OCI-LY7 (cell line): ENCODE measurements at regions not wholly inside any gene's neighbourhood (a gene's known extent, or its start where the extent isn't known, plus 50 kb on each side); places are given as distances from the start of the nearest gene placed in this dataset.

Experiments
- BruUV-seq: library from RNA; stranded (reverse); fragments of 400-500 nt; replicated peaks from 2 replicates; lab custom pipeline; 2021; lab: Mats Ljungman, UMichigan
- CTCF ChIA-PET: fragments of 300-600 bp; sonication (Branson Sonifier 250); formaldehyde crosslinking; loops from one replicate; lab custom pipeline; 2022; ENCODE audit warnings: antibody characterized with exemption; ENCODE audit not compliant: unreplicated experiment; lab: Charles Lee
- POLR2A ChIA-PET: fragments of 300-600 bp; sonication (Branson Sonifier 250); formaldehyde crosslinking; loops from one replicate; lab custom pipeline; 2022; ENCODE audit warnings: antibody characterized with exemption; lab: Charles Lee
- DNase-seq: peaks from one replicate; pipeline ENCODE4 v3.0.0-alpha.2; 2015; ENCODE audit warnings: low spot score
- H2AFZ ChIP-seq: fragments of 200-600 bp; sonication (generic), shearing (Covaris generic); 2 replicates; pipeline ENCODE4 v1.6.1; 2014; ENCODE audit warnings: mild to moderate bottlenecking, antibody characterized with exemption, low read length, moderate library complexity
- H3K27ac ChIP-seq: fragments of 200-600 bp; sonication (generic); 2 replicates; pipeline ENCODE4 v1.5.1; 2014; ENCODE audit warnings: mixed run types, low read depth, mild to moderate bottlenecking, moderate library complexity, low read length, inconsistent platforms; ENCODE audit not compliant: poor library complexity, severe bottlenecking
- H3K36me3 ChIP-seq: fragments of 200-600 bp; sonication (generic); 2 replicates; pipeline ENCODE4 v1.6.1; 2014; ENCODE audit warnings: mild to moderate bottlenecking, antibody characterized with exemption, low read length, moderate library complexity, mixed read lengths; ENCODE audit not compliant: insufficient read depth
- H3K4me1 ChIP-seq: fragments of 200-600 bp; sonication (generic); 2 replicates; pipeline ENCODE4 v1.5.1; 2014; ENCODE audit warnings: mild to moderate bottlenecking, low read length; ENCODE audit not compliant: insufficient read depth, poor library complexity, severe bottlenecking
- H3K4me2 ChIP-seq: fragments of 200-600 bp; sonication (generic); 2 replicates; pipeline ENCODE4 v1.6.1; 2014; ENCODE audit warnings: mild to moderate bottlenecking, low read length
- H3K4me3 ChIP-seq: fragments of 200-600 bp; sonication (generic); 2 replicates; pipeline ENCODE4 v1.5.1; 2014; ENCODE audit warnings: mild to moderate bottlenecking, low read depth, low read length; ENCODE audit not compliant: poor library complexity, severe bottlenecking
- H3K79me2 ChIP-seq: fragments of 200-600 bp; sonication (generic); 2 replicates; pipeline ENCODE4 v1.6.1; 2016; ENCODE audit warnings: low read depth, mild to moderate bottlenecking, low read length, moderate library complexity, mixed read lengths; ENCODE audit not compliant: insufficient read depth
- H3K9me2 ChIP-seq: fragments of 200-600 bp; sonication (generic); 2 replicates; pipeline ENCODE4 v1.6.1; 2016; ENCODE audit warnings: mild to moderate bottlenecking, low read length, mixed read lengths; ENCODE audit not compliant: insufficient read depth
- H3K9me3 ChIP-seq: fragments of 200-600 bp; sonication (generic); 2 replicates; pipeline ENCODE4 v1.6.1; 2014; ENCODE audit warnings: mild to moderate bottlenecking, mixed run types, low read length, mixed read lengths
- H4K20me1 ChIP-seq: fragments of 200-600 bp; sonication (generic); 2 replicates; pipeline ENCODE4 v1.6.1; 2014; ENCODE audit warnings: mild to moderate bottlenecking, antibody characterized with exemption, low read length, moderate library complexity, mixed read lengths; ENCODE audit not compliant: insufficient read depth
- EZH2phosphoT487 ChIP-seq: fragments of 200-600 bp; sonication (generic); IDR thresholded peaks from 2 replicates; pipeline ENCODE4 v1.6.1; 2018; ENCODE audit warnings: low read depth, borderline replicate concordance, mild to moderate bottlenecking, mixed run types, antibody characterized with exemption, low read length, moderate library complexity, mixed read lengths
- intact Hi-C: fragments of 100-400 bp; cut with micrococcal nuclease; formaldehyde crosslinking; loops from one replicate; pipeline ENCODE4 v1.10.0; 2022; ENCODE audit not compliant: unreplicated experiment
- TF ChIP-seq, protein P1 (sequence below): fragments of 200-600 bp; sonication (generic); conservative IDR thresholded peaks from 2 replicates; pipeline ENCODE4 v1.5.1; 2014; ENCODE audit warnings: mild to moderate bottlenecking, antibody characterized with exemption, low read length, moderate library complexity, mixed read lengths

DNA sequence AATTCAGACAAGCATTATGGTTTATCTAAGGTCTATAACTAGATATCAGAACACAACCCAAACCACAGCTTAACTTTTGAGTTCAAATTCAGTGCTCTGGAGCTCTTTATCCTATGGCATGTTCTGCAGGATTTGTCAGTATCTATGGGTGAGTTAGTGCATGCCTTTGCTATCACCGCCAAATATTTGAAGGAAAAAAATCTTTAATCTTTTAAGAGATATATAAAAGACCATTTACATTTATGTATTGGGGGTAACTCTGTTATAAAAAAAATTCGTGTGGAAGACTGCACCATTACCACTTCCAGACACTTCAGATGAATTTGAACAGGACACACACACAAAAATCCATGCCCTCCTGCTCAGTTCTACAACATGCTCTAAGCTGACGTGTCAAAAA, 313.5 kb upstream of the CHORDC1 start:
- Histone ChIP-seq H4K20me1 (no peaks in the 10 kb centered on the region), H2AFZ (no peak overlapping the region), H3K4me3 (no peak overlapping the region), H3K79me2 (no peaks in the 10 kb centered on the region), H3K9me3 (no peaks in the 10 kb centered on the region), H3K36me3 (no peaks in the 10 kb centered on the region), H3K27ac (no peak overlapping the region), H3K4me2 (no peak overlapping the region), H3K4me1 (no peaks in the 10 kb centered on the region), H3K9me2 (no peaks in the 10 kb centered on the region)
- ChIA-PET CTCF (no interaction called here), POLR2A (no interaction called here)
- no peak for TF ChIP-seq EZH2phosphoT487
- TF ChIP-seq, protein P1, sequence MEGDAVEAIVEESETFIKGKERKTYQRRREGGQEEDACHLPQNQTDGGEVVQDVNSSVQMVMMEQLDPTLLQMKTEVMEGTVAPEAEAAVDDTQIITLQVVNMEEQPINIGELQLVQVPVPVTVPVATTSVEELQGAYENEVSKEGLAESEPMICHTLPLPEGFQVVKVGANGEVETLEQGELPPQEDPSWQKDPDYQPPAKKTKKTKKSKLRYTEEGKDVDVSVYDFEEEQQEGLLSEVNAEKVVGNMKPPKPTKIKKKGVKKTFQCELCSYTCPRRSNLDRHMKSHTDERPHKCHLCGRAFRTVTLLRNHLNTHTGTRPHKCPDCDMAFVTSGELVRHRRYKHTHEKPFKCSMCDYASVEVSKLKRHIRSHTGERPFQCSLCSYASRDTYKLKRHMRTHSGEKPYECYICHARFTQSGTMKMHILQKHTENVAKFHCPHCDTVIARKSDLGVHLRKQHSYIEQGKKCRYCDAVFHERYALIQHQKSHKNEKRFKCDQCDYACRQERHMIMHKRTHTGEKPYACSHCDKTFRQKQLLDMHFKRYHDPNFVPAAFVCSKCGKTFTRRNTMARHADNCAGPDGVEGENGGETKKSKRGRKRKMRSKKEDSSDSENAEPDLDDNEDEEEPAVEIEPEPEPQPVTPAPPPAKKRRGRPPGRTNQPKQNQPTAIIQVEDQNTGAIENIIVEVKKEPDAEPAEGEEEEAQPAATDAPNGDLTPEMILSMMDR = no peak
- intact Hi-C loops = no loop called here
- DNase-seq = no peak
- no TSS peak for BruUV-seq

DNA sequence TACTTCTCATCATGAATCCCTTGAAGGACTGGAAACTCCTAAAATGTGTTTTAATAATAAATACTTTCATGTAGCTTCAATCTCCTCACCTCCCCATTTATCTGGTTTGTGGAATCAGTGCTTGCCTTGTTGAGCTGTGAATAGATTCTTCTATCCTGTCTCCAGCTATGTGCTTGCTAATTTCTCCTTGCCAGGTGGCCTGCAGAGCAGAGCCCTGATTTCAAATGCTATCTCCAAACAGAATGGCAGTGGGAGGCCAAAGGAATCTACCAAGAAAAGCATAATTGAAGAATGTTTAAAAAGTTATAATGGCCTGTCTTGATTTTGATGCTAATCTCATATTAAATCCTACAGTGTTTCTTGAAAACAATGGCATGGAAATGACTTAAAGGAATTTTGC, 309.3 kb upstream of the CHORDC1 start:
- Histone ChIP-seq H3K4me1 (no peaks in the 10 kb centered on the region), H3K9me2 (no peaks in the 10 kb centered on the region), H3K36me3 (no peaks in the 10 kb centered on the region), H3K79me2 (no peaks in the 10 kb centered on the region), H4K20me1 (no peaks in the 10 kb centered on the region), H3K27ac (no peak overlapping the region), H3K4me3 (no peak overlapping the region), H3K9me3 (no peaks in the 10 kb centered on the region), H2AFZ (no peak overlapping the region), H3K4me2 (no peak overlapping the region)
- no peak for DNase-seq
- no TSS peak for BruUV-seq
- ChIA-PET POLR2A (no interaction called here), CTCF (no interaction called here)
- intact Hi-C loops = no loop called here
- TF ChIP-seq, protein P1 = no peak
- TF ChIP-seq EZH2phosphoT487 = no peak

DNA sequence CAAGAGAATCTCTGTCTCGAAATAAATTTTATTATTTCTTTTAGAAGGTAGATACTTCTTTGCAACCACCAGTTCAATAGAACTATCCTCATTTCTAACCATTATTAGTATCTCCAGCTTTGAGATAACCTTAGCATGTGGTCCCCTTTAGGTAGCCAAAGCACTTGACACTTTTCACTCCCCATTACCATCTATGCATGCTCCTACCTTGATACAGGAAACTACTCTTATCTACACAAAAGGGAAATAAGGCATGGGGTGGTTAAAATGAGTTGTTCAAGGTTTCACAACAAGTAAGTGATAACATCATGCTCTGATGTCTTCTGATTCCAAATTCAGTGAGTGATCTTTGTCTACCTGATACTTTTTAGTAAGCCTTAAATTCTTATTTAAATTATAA, 308.2 kb upstream of the CHORDC1 start:
- Histone ChIP-seq H3K4me1 (no peaks in the 10 kb centered on the region), H3K4me2 (no peak overlapping the region), H4K20me1 (no peaks in the 10 kb centered on the region), H3K9me3 (no peaks in the 10 kb centered on the region), H3K27ac (no peak overlapping the region), H3K36me3 (no peaks in the 10 kb centered on the region), H3K9me2 (no peaks in the 10 kb centered on the region), H2AFZ (no peak overlapping the region), H3K79me2 (no peaks in the 10 kb centered on the region), H3K4me3 (no peak overlapping the region)
- no peak for TF ChIP-seq EZH2phosphoT487
- TF ChIP-seq, protein P1 = no peak
- intact Hi-C loops = no loop called here
- CTCF ChIA-PET = no interaction called here
- POLR2A ChIA-PET = no interaction called here
- no TSS peak for BruUV-seq
- DNase-seq = no peak
